ENCODE measurements at regions not wholly inside any gene's neighbourhood (a gene's known extent, or its start where the extent isn't known, plus 50 kb on each side); places are given as distances from the start of the nearest gene placed in this dataset.

DNA sequence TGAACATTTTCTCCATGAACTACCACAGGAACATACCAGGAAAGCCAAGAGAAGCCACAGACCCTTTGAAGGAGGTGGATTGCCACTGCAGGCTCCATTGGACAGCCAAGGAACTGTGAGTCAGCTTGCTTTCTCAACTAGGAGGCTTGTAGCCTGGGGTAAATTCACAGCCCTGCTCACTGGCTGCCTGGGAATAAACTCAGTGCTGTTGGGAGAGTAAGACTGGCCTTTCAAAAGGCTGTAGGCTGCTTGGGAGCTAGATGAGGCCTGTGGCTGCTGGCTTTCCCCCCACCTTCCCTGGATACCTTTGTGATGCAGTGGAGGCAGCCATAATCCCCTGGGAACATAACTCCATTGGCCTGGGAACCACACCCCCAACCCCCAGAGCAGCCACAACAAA lies 223.5 kb upstream of the RBMS3 start:
- Histone ChIP-seq H3K9me3 (peaks cover 0 to 11% (median 0%) of the 10 kb centered on the region in 3 donors), H3K4me3 (no peak overlapping the region), H3K27me3 (no peaks in the 10 kb centered on the region), H3K4me1 (no peaks in the 10 kb centered on the region), H3K36me3 (no peaks in the 10 kb centered on the region), H3K27ac (no peak overlapping the region)
- intact Hi-C loops (cut with DNase I; ENCODE audit: low total_unique reads) = no loop called here
- in situ Hi-C loops (cut with MboI; ENCODE audit: low sequenced_read_pairs in 4 of 4) = no loop called here
- DNase-seq (no peak), ATAC-seq (no peak)
- TF ChIP-seq, protein P1, sequence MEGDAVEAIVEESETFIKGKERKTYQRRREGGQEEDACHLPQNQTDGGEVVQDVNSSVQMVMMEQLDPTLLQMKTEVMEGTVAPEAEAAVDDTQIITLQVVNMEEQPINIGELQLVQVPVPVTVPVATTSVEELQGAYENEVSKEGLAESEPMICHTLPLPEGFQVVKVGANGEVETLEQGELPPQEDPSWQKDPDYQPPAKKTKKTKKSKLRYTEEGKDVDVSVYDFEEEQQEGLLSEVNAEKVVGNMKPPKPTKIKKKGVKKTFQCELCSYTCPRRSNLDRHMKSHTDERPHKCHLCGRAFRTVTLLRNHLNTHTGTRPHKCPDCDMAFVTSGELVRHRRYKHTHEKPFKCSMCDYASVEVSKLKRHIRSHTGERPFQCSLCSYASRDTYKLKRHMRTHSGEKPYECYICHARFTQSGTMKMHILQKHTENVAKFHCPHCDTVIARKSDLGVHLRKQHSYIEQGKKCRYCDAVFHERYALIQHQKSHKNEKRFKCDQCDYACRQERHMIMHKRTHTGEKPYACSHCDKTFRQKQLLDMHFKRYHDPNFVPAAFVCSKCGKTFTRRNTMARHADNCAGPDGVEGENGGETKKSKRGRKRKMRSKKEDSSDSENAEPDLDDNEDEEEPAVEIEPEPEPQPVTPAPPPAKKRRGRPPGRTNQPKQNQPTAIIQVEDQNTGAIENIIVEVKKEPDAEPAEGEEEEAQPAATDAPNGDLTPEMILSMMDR (IDR thresholded peaks at IDR 0.05 in 4 of 5, conservative IDR thresholded peaks at IDR 0.05 in 1 of 5) = no peak
- no peak for TF ChIP-seq POLR2A (IDR thresholded peaks at IDR 0.05)

DNA sequence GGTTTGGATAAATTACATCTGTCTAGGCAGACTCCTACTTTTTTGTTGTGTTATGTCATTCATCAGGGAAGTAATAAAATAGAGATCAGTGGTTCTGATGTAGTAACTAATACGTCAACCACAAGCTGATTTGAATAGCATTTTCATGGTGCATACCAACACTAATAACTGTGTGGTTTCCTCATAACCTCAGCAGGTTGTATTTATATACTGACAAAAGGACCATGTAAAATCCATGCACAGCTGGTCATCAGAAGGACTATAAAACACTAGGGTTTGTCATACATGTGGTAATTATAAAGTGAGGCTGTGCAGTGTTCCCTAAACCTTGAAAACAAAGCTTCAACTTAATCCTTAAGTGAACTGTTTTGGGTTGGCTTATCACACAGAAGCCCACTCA lies 216.8 kb upstream of the RBMS3 start:
- ATAC-seq (no peak), DNase-seq (no peak)
- TF ChIP-seq, protein P1 (IDR thresholded peaks at IDR 0.05 in 4 of 5, conservative IDR thresholded peaks at IDR 0.05 in 1 of 5) = no peak
- TF ChIP-seq POLR2A (IDR thresholded peaks at IDR 0.05) = no peak
- no peaks in the 10 kb centered on the region for H3K36me3 ChIP-seq
- no peaks in the 10 kb centered on the region for H3K27me3 ChIP-seq
- H3K4me1 ChIP-seq = peaks cover 14 to 18% of the 10 kb centered on the region in 2 donors
- in situ Hi-C loops (cut with MboI; ENCODE audit: low sequenced_read_pairs in 4 of 4) = no loop called here
- no peak overlapping the region for H3K4me3 ChIP-seq
- intact Hi-C loops (cut with DNase I; ENCODE audit: low total_unique reads) = no loop called here
- peaks cover 0 to 7% (median 0%) of the 10 kb centered on the region in 3 donors for H3K9me3 ChIP-seq
- no peak overlapping the region for H3K27ac ChIP-seq

DNA sequence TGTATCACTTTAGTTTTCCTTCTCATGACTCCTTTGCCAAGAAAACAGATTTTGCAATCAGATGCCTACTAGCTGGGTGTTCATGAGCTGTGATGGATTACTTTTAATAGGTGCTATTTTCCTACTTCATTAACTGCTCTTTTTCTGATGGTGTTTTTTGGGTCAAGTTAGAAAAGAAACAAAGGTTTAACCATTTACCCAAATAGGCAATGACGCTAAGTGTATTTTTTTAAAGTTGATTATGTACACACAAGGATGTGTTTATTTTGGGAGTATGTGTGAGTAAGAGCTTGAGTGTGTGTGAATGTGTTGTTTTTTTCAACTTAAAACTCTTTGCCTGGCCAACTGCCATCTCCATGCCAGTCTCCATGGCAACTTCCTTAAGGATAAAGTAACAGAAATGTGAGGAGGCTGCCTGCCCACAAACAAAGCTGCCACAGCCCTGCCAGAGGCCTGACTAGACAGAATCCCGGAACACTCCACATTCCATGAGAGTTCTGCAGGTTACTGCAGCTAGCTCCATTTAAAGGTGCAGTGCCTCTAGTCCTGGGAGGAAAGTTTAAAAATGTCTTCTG lies 215.6 kb upstream of the RBMS3 start:
- TF ChIP-seq, protein P1 (IDR thresholded peaks at IDR 0.05 in 4 of 5, conservative IDR thresholded peaks at IDR 0.05 in 1 of 5) = no peak
- no peak for TF ChIP-seq POLR2A (IDR thresholded peaks at IDR 0.05)
- in situ Hi-C loops (cut with MboI; ENCODE audit: low sequenced_read_pairs in 4 of 4) = no loop called here
- H3K4me1 ChIP-seq = peaks cover 14 to 18% of the 10 kb centered on the region in 2 donors
- no peaks in the 10 kb centered on the region for H3K9me3 ChIP-seq
- intact Hi-C loops (cut with DNase I; ENCODE audit: low total_unique reads) = no loop called here
- no peaks in the 10 kb centered on the region for H3K27me3 ChIP-seq
- peak overlapping the region in 2 of 4 donors; percentile 17 to 44 for H3K27ac ChIP-seq
- H3K36me3 ChIP-seq = no peaks in the 10 kb centered on the region
- DNase-seq (peak; percentile 21 to 47), ATAC-seq (peak; percentile 84 to 90)
- no peak overlapping the region for H3K4me3 ChIP-seq

DNA sequence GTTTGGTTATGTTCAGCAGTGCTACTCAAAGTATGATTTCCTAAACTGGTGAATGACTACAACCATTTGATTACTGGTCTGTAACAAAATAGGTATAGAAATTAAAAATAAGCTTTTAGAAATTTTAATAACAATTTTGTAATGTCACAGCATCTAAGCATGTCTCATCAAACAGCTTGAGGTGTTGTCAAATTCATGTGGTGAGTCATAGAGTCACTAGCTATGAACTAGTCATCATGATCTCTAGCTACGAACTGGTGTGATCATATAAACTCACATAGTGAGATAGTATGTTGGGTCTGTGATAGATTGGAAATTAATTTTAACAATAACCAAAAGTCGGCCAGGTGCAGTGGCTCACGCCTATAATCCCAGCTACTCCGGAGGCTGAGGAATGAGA lies 213.9 kb upstream of the RBMS3 start:
- Histone ChIP-seq H3K4me3 (no peak overlapping the region), H3K9me3 (no peaks in the 10 kb centered on the region), H3K27ac (no peak overlapping the region), H3K4me1 (peaks cover 14 to 18% of the 10 kb centered on the region in 2 donors), H3K36me3 (no peaks in the 10 kb centered on the region), H3K27me3 (no peaks in the 10 kb centered on the region)
- in situ Hi-C loops (cut with MboI; ENCODE audit: low sequenced_read_pairs in 4 of 4) (no loop called here), intact Hi-C loops (cut with DNase I; ENCODE audit: low total_unique reads) (no loop called here)
- ATAC-seq = no peak
- no peak for DNase-seq
- TF ChIP-seq, protein P1 (IDR thresholded peaks at IDR 0.05 in 4 of 5, conservative IDR thresholded peaks at IDR 0.05 in 1 of 5) = no peak
- TF ChIP-seq POLR2A (IDR thresholded peaks at IDR 0.05) = no peak

Measured in gastrocnemius medialis (tissue), 4 donors.